GM21381 (cell line): ENCODE measurements at regions not wholly inside any gene's neighbourhood (a gene's known extent, or its start where the extent isn't known, plus 50 kb on each side); places are given as distances from the start of the nearest gene placed in this dataset.
"Not testable (repeated sequence)": the region's sequence is repeated elsewhere in the genome, so short reads cannot be mapped to it uniquely, and the experiment has no call there.

ENCODE experiments used
- ATAC-seq: cut with Tn5 transposase; IDR thresholded peaks from one replicate; pipeline ENCODE4 v1.9.1; 2021; ENCODE audit warnings: mild to moderate bottlenecking, moderate library complexity; ENCODE audit not compliant: unreplicated experiment

- no peak for ATAC-seq
Measured at GRCh38 chr6:84581494-84582259, 182.7 kb downstream of the TBX18 start.

DNA sequence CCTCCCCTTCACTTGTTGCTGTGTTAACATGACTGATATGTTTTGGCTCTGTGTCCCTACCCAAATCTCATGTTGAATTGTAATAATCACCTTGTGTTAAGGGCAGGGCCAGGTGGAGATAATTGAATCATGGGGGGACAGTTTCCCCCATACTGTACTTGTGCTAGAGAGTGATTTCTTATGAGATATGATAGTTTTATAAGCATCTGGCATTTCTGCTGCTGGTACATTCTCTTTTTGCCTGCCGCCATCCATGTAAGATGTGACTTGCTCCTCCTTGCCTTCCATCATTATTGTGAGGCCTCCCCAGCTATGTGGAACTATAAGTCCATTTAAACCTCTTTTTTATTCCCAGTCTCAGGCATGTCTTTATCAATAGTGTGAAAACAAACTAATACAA is 185.0 kb downstream of the TBX18 start:
- ATAC-seq: no peak

- ATAC-seq: no peak
Measured at GRCh38 chr6:84576029-84576428, 188.4 kb downstream of the TBX18 start.

GRCh38 chr6:84575264-84575663 is 189.1 kb downstream of the TBX18 start:
- ATAC-seq: peak; percentile 98

GRCh38 chr6:84569882-84570281 is 194.5 kb downstream of the TBX18 start:
- ATAC-seq: no peak

GRCh38 chr6:84568971-84569370 is 195.4 kb downstream of the TBX18 start:
- ATAC-seq: no peak

GRCh38 chr6:84565718-84566117 is 198.7 kb downstream of the TBX18 start:
- not testable (repeated sequence) for ATAC-seq

GRCh38 chr6:84560436-84561390 is 203.7 kb downstream of the TBX18 start:
- no peak for ATAC-seq

GRCh38 chr6:84556541-84557335 is 207.7 kb downstream of the TBX18 start:
- no peak for ATAC-seq

- no peak for ATAC-seq
Measured at GRCh38 chr6:84554706-84555105, 209.7 kb downstream of the TBX18 start.

DNA sequence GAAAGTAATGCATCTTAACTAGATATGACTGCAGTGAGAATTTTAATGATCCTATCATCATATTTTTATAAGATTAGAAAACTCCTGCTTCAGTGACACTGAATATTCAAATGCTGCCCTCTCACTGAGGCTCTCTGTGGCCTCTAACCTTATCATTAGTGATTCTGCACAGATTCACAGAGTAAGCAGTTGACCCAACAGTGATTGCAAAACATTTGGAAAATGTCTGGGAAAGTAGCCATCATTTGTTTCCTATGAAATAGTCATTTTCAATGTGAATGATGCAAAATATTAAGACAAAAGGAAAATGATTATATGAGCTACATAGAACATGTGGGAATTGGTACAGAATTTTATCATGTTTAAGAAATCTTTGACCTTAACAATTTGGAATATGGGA is 210.3 kb downstream of the TBX18 start:
- no peak for ATAC-seq

DNA sequence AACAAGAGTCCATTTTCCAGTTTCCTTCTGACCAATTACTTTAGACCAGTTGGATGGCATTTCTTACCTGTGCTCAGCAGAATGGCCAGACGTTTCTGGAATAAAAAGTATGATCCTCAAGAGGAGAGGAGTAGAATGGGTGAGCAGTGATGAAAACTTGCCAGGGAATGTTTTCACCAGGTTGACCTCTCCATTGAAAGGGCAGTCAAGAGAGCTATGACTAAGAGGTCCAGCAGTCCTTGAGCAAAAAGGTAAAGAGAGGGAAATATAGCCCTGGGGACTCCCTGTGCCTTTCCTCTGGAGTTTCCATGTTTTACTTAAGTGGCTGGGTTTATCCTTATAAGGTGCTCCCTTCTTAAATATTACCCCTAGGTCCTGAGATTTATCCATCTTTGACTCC is 210.9 kb downstream of the TBX18 start:
- ATAC-seq: no peak

- ATAC-seq: no peak
Measured at GRCh38 chr6:84551797-84552196, 212.6 kb downstream of the TBX18 start.

DNA sequence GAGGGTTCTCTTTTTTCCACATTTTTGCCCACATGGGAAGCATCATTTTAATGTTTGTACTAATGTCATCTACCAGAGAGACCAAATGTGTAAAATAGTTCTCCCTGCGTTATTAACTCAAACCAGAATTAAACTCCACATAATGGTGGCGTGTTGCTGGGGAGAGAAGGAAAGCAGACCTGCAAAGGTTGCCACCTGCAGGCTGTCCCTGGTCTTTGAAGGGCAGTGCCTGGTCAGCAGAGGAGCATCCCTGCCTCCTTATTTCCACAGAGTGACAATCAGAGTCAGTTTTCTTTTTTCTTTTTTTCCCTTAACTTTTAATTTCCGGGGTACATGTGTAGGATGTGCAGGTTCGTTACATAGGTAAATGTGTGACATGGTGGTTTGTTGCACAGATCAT is 214.5 kb downstream of the TBX18 start:
- ATAC-seq: no peak

GRCh38 chr6:84547341-84547801 is 217.0 kb downstream of the TBX18 start:
- no peak for ATAC-seq

GRCh38 chr6:84546427-84546914 is 217.9 kb downstream of the TBX18 start:
- no peak for ATAC-seq

- ATAC-seq: no peak
Measured at GRCh38 chr6:84539122-84539856, 225.1 kb downstream of the TBX18 start.

GRCh38 chr6:84536885-84537638 is 227.3 kb downstream of the TBX18 start:
- ATAC-seq: no peak

GRCh38 chr6:84528201-84528600 is 236.2 kb downstream of the TBX18 start:
- no peak for ATAC-seq
